ENCODE measurements at regions not wholly inside any gene's neighbourhood (a gene's known extent, or its start where the extent isn't known, plus 50 kb on each side); places are given as distances from the start of the nearest gene placed in this dataset.

DNA sequence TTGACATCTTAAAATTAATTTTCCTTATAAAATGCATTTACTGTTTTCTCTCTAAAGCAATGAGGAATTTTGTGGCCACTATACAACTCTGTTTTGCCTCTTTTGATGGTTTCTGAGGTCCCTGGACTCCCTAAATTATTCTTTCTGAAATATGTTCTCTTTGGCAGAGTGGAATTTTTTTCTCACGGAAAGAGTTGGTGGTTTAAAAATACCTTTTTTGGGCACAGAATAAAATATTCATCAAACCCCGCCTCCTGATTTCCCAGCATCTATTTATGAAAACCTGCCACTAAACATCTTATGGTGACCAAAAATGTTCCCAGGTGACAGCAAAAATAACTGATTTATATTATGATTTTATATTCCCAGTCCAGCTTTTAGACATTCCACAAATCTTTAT, 165.3 kb upstream of the SYT6 start:
- H3K27ac Mint-ChIP-seq (ENCODE audit: unreplicated experiment) = no peak overlapping the region

DNA sequence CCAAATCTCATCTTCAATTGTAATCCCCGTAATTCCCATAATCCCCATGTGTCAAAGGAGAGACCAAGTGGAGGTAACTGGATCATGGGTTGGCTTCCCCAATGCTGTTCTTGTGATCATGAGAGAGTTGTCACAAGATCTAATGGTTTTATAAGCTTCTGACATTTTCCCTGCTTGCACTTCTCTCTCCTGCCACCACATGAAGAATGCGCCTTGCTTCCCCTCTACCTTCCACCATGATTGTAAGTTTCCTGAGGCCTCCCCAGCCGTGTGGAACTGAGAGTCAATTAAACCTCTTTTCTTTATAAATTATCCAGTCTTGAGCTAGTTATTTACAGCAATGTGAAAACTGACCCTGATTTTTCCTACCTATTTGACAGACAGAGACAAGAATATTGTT, 162.5 kb upstream of the SYT6 start:
- H3K4me1 Mint-ChIP-seq = no peaks in the 10 kb centered on the region
- no peak overlapping the region for H3K4me3 Mint-ChIP-seq
- no peaks in the 10 kb centered on the region for H3K27me3 Mint-ChIP-seq (ENCODE audit: low read depth)
- H3K27ac Mint-ChIP-seq (ENCODE audit: unreplicated experiment) = peak overlapping the region; percentile 51
- H3K9me3 Mint-ChIP-seq = no peaks in the 10 kb centered on the region
- no peak for TF ChIP-seq CTCF (conservative IDR thresholded peaks at IDR 0.05)
- no peaks in the 10 kb centered on the region for H3K36me3 Mint-ChIP-seq (ENCODE audit: low read depth)
- no peak for DNase-seq (ENCODE audit: low read depth, low spot score)

More for the DNA sequence above, 165.3 kb upstream of the SYT6 start:
- no peak overlapping the region for H3K4me3 Mint-ChIP-seq
- peaks cover 2% of the 10 kb centered on the region for H3K9me3 Mint-ChIP-seq
- no peaks in the 10 kb centered on the region for H3K36me3 Mint-ChIP-seq (ENCODE audit: low read depth)
- TF ChIP-seq CTCF (conservative IDR thresholded peaks at IDR 0.05) = no peak
- H3K4me1 Mint-ChIP-seq = no peaks in the 10 kb centered on the region
- no peaks in the 10 kb centered on the region for H3K27me3 Mint-ChIP-seq (ENCODE audit: low read depth)
- no peak for DNase-seq (ENCODE audit: low read depth, low spot score)

DNA sequence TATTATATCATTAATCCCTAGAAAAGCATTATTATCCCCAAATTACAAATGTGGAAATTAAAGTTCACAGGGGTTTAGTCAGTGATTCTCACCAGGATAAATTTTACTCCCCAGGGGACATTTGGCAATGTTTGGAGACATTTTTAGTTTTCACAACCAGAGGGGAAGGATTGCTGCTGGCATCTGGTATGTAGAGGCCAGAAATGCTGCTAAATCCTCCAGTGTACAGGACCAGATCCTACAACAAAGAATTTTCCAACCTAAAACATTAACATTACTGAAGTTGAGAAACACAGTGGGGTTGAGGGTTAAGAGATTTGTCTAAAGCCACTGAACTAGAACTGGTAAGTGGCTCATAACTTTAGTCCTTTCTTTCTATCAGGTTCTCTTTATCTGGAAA, 162.0 kb upstream of the SYT6 start:
- H3K4me3 Mint-ChIP-seq = no peak overlapping the region
- no peaks in the 10 kb centered on the region for H3K9me3 Mint-ChIP-seq
- DNase-seq (ENCODE audit: low read depth, low spot score) = no peak
- TF ChIP-seq CTCF (conservative IDR thresholded peaks at IDR 0.05) = no peak
- H3K4me1 Mint-ChIP-seq = no peaks in the 10 kb centered on the region
- H3K27me3 Mint-ChIP-seq (ENCODE audit: low read depth) = no peaks in the 10 kb centered on the region
- no peak overlapping the region for H3K27ac Mint-ChIP-seq (ENCODE audit: unreplicated experiment)
- no peaks in the 10 kb centered on the region for H3K36me3 Mint-ChIP-seq (ENCODE audit: low read depth)

DNA sequence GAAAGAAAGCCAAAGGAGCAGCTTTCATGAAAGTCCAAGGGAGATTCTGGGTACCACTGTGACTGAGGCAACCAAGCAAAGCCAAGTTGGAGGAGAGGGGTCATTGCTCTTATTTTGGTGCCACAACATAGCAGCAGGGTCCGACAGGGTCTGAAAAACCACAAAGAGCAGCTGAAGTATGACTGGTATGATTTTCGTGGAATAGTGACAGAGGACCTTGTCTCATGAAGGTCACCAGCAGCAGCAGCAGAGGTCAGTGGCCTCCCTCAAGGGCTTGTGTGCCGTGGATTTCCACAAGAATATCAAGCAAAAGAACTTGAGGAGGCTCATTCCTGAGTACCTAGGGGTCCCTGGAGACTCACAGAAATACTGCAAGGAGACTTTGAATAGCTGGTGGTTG, 160.9 kb upstream of the SYT6 start:
- no peak for DNase-seq (ENCODE audit: low read depth, low spot score)
- no peak for TF ChIP-seq CTCF (conservative IDR thresholded peaks at IDR 0.05)
- Mint-ChIP-seq H3K4me1 (no peaks in the 10 kb centered on the region), H3K27me3 (ENCODE audit: low read depth) (no peaks in the 10 kb centered on the region), H3K4me3 (no peak overlapping the region), H3K36me3 (ENCODE audit: low read depth) (no peaks in the 10 kb centered on the region), H3K27ac (ENCODE audit: unreplicated experiment) (no peak overlapping the region), H3K9me3 (no peaks in the 10 kb centered on the region)

DNA sequence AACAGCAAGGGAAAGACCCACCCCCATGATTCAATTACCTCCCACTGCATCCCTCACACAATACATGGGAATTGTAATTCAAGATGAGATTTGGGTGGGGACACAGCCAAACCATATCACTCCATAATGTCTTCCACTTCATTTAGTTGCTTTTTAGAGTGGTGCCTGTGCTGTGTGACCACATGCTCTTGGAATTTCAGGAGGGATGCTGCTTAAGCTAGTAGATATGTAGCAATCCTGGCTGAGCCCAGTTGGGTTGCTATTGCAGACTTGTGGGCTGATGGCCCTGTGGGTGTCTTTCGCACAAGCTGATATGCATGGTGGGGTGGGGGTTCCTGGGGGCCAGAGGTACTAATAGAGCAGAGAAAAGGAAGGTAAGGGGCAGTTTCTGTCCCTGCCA, 160.4 kb upstream of the SYT6 start:
- Mint-ChIP-seq H3K4me3 (no peak overlapping the region), H3K27ac (ENCODE audit: unreplicated experiment) (no peak overlapping the region), H3K4me1 (no peaks in the 10 kb centered on the region), H3K36me3 (ENCODE audit: low read depth) (no peaks in the 10 kb centered on the region), H3K9me3 (no peaks in the 10 kb centered on the region), H3K27me3 (ENCODE audit: low read depth) (no peaks in the 10 kb centered on the region)
- TF ChIP-seq CTCF (conservative IDR thresholded peaks at IDR 0.05) = no peak
- DNase-seq (ENCODE audit: low read depth, low spot score) = no peak

DNA sequence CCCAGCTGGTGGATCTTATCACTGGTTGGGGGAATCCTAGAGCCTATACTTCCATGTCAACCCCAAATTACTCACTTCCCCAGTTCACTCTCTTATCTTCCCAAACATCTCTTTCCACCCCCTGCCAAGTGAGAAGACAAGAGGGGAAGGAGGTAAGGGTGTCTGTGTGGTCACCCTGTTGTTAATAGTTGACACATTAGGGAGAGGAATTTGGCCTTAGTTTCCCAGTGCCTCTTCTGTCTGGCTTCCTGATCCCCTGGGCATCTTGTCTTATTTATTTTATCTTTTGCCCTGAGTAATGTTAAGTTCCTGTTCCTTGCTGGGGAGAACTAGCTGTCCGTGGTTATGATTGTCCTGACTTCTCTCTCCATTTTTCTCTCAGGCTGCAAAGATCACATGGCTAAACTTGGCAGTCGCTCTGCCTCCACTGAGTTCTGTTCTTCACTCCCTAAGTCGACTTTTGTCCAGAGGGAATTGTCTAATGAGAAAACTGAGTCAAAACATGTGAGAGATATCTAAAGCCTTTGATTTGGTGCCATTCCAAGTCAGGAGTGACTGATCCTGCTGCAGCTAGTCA, 157.1 kb upstream of the SYT6 start:
- H3K27ac Mint-ChIP-seq (ENCODE audit: unreplicated experiment) = no peak overlapping the region

More for the DNA sequence above, 157.1 kb upstream of the SYT6 start:
- Mint-ChIP-seq H3K36me3 (ENCODE audit: low read depth) (no peaks in the 10 kb centered on the region), H3K9me3 (peaks cover 3% of the 10 kb centered on the region), H3K4me1 (no peaks in the 10 kb centered on the region), H3K4me3 (no peak overlapping the region), H3K27me3 (ENCODE audit: low read depth) (peaks cover 6% of the 10 kb centered on the region)
- DNase-seq (ENCODE audit: low read depth, low spot score) = no peak
- no peak for TF ChIP-seq CTCF (conservative IDR thresholded peaks at IDR 0.05)

Measured in neural crest cell (in vitro differentiated cells).